NT2/D1 (cell line): ENCODE measurements at regions not wholly inside any gene's neighbourhood (a gene's known extent, or its start where the extent isn't known, plus 50 kb on each side); places are given as distances from the start of the nearest gene placed in this dataset.

Experiments
- SUZ12 ChIP-seq: IDR thresholded peaks from 2 replicates; pipeline ENCODE4 v1.6.1; 2011; ENCODE audit not compliant: insufficient read length, insufficient read depth; ENCODE audit errors: extremely low read depth
- ZNF274 ChIP-seq: IDR thresholded peaks from 2 replicates; pipeline ENCODE4 v1.6.1; 2011; ENCODE audit warnings: mild to moderate bottlenecking, low read depth, low read length

- TF ChIP-seq SUZ12 (no peak), ZNF274 (no peak)
Measured at GRCh38 chr6:130507666-130508028, 141.8 kb downstream of the TMEM200A start.
